Gastrocnemius medialis (tissue), 4 donors: ENCODE measurements at regions not wholly inside any gene's neighbourhood (a gene's known extent, or its start where the extent isn't known, plus 50 kb on each side); places are given as distances from the start of the nearest gene placed in this dataset.

Source experiments
- CTCF ChIP-seq, 5 experiments: fragments of 450-650 bp in 3 of 5; fragments of 200-600 bp in 2 of 5; sonication (generic) in 2 of 5; IDR thresholded peaks in 4 of 5; conservative IDR thresholded peaks in 1 of 5; 1 replicate in 4 of 5; 2 replicates in 1 of 5; pipeline ENCODE4 v1.5.1; 2016 to 2019; ENCODE audit warnings: antibody characterized with exemption in 5 of 5, mild to moderate bottlenecking in 3 of 5, moderate library complexity in 3 of 5
- POLR2A ChIP-seq, 2 donors: fragments of 450-650 bp; IDR thresholded peaks; one replicate each; pipeline ENCODE4 v1.6.1; 2017; ENCODE audit warnings: antibody characterized with exemption in 2 of 2, mild to moderate bottlenecking in 2 of 2, moderate library complexity in 2 of 2

GRCh38 chr10:83848677-83849076 lies 290.6 kb upstream of the GHITM start:
- no peak for TF ChIP-seq CTCF (IDR thresholded peaks at IDR 0.05 in 4 of 5, conservative IDR thresholded peaks at IDR 0.05 in 1 of 5)
- no peak for TF ChIP-seq POLR2A (IDR thresholded peaks at IDR 0.05)
